Hematopoietic multipotent progenitor cell treated with erythropoietin and hydrocortisone succinate and interleukin-3 and kit ligand, for 15 days (in vitro differentiated cells): ENCODE measurements at regions not wholly inside any gene's neighbourhood (a gene's known extent, or its start where the extent isn't known, plus 50 kb on each side); places are given as distances from the start of the nearest gene placed in this dataset.

Source experiments
- DNase-seq: peaks from one replicate; pipeline ENCODE4 v3.0.0-alpha.2; 2015; ENCODE audit warnings: low spot score

DNA sequence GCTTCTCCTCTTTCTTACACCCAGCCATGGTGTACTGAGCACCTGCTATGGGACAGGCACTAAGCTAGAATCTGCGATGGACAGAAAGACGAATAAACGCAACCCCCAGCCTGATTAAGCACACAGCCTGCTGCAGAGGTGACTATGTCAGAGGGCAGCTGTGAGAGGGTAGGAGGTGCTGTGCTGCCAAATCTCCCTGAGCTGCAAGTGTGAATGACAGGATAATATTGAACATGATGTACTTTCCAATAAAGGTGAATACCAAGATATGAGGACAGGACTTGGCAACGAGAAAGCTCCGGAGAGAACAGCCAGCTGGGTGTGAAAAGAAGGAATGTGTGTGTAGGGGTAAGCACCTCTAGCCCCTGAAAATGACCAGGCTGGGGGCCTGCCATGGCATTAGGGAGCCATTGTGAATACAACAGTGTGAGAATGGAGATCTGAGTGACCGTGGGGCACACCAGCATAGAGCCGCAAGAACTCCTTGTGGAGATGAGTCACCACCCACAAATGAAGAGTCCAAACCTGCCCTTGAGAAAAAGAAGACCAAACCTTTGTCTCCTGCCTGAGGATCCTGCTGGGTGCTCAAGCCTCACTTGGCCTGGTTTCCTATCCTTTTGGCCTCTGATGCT, 83.0 kb upstream of the ATF3 start:
- no peak for DNase-seq

DNA sequence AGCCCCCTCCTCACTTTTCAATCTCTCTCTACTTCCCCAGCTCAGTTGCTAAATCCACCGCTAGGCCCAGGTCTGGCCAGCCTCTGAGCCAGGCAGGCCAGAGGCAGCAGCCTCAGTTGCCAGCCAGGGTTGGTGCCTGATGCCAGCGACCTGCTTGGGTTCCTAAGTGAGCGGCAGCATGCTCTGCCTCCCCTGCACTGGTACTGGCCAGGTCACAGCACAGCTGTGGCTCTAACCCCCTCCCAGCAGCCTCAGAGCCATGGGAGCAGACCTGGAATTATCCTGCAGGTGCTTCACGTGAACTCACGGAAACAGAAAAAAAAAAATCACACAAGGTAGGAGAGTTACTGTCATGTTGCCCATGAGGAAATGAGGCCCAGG, 82.5 kb upstream of the ATF3 start:
- DNase-seq, result no peak

DNA sequence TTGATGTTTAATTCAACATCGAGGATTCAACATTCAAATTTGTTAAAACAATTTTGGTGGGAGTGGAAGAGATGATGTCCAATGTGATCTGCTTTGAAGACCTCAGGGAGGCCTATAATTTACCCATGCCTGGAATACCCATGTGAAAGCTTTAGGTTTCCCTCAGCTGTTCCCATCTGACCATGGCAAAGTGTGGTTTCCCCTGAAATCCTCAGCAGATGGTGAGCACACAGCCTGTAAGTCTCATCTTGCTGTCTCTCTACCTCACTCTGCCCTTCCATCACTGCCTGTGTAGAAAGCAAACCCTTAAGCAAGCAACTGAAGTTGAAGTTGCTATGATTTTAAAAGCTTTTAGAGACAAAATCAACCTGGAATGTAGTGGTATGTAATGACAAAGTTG, 80.1 kb upstream of the ATF3 start:
- no peak for DNase-seq

DNA sequence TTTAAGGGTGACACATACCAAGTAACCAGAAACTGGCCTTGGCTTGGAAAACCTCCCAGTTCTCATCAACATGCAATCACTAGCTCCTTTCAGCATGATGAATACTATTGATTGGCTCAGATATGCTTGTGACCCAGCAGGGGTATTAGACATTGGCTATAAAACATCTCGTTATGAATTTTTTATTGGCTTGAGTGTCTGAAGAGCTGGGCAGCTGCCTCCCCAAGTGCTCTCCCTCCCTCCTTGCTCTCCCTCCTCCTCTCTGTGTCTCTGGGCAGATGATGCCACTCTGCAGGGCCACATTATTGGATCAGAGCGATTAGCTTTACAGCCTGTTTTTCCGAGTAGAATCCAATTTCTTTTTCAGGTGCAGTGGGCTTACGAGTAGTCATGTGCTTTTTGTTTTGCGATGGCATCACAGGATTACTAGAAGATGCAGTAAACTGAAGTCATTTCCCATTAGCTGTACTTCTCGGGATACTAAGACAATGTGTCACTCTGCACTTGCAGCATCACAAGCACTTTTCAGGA, 79.3 kb upstream of the ATF3 start:
- no peak for DNase-seq

DNA sequence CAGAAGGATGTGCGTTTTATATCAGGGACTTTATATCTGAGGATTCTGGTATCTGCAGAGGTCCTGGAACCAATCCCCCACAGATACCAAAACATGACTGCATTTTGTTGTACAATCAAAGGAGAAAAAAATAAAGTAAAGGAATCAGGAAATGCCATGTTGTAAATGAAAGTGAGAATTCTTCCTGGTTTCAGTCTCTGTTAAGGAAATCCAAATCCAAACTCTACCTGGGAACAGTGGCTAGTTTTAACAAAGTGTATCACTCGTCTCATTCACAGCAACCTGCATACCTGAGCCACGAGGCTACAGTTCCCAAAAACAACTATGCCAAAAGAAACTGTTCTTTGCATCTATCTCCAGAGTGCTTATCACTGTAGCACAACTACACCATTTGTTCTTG, 77.3 kb upstream of the ATF3 start:
- DNase-seq, result no peak

DNA sequence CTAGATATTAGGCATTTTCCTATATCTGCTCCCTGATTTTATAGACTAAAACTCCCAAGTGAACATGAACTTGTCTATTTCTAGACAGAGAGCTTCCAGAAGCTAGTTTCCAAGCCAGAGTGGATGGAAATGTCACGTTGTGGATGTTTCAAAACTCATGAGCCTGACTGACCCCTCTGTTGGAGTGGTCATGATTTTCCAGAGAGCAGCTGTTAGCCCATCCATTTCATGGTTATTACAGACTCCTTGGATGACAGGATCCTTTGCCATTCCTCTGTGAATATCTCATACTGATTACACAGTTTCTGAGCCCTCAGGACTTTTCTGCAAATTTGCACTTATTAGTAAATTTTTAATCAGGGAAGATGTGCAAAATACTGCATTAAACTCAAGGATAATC, 76.8 kb upstream of the ATF3 start:
- DNase-seq, result no peak

DNA sequence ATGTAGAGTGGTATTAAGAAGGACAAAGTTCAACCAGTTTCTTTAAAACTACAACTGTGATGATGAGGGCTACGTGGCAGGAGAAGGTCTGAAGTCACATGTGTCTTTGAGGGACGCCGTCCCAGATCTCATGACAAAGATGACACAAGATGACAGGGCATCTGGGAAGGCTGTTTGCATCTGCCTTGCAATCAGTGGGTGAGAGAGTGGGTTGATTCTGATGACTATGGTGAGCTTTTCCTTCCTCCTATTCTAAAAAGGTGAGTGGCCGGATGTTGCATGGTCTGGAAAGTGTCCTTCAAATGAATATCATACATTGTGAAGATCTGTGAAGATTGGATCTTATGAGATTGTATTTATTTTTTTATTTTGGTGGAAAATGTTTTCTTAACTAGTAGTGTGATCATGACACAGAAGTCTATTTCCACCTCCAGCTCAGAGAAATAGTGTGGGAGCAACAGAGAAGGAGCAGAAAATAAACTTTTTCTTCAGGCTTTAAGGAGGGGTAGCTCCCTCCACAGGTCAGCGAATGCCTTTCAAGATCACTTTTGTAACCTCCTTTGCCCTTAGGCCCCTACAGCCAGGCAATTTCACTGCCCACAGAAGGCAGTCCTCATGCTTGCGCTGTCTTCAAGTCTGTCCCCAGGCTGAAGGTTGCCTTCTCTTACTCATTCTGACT, 76.0 kb upstream of the ATF3 start:
- DNase-seq, result no peak

DNA sequence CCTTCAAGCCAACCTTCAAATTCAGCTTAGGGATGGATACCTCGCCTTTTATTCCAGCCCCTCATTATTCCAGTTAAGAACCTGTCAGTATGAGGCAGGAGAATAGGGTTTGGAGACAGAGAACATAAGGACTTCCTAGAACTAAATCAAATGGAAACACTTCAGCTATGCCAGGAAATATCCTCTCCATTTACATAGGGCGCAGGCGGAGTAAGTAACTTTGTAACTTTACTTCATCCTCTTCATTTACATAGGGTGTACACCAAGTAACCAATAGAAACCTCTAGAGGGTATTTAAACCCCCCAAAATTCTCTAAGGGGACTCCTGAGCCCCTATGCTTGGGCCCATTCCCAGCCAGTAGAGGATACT, 75.4 kb upstream of the ATF3 start:
- DNase-seq, result no peak

DNA sequence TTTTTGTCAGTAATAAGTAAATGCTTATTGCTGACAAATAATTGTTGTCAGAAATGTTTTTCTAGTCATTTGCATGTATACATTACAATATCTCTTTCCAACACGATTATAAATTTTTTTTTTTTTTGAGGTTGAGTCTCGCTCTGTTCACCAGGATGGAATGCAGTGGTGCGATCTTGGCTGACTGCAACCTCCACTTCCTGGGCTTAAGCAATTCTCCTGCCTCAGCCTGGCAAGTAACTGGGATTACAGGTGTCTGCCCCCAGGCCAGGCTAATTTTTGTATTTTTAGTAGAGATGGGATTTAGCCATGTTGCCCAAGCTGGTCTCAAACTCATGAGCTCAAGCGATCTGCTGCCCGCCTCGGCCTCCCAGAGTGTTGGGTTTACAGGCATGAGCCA, 72.0 kb upstream of the ATF3 start:
- DNase-seq, result no peak

DNA sequence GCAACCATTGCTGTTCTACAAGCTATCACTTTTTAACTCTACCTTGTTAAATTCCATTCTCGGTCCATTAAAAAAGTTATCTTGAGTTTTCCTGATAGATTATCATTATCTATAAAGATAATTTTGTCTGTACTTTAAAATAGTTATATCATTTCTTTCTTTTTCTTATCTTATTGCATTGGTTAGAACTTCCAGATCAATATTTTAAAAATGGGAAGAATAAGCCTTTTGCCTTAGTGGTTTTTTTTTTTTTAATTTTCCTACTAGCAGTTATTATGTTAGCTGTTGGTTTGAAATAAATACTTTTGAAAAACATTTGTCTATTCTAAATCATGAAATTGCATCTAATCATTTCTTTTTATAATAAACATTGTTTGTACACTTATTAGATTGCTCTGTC, 71.0 kb upstream of the ATF3 start:
- no peak for DNase-seq

DNA sequence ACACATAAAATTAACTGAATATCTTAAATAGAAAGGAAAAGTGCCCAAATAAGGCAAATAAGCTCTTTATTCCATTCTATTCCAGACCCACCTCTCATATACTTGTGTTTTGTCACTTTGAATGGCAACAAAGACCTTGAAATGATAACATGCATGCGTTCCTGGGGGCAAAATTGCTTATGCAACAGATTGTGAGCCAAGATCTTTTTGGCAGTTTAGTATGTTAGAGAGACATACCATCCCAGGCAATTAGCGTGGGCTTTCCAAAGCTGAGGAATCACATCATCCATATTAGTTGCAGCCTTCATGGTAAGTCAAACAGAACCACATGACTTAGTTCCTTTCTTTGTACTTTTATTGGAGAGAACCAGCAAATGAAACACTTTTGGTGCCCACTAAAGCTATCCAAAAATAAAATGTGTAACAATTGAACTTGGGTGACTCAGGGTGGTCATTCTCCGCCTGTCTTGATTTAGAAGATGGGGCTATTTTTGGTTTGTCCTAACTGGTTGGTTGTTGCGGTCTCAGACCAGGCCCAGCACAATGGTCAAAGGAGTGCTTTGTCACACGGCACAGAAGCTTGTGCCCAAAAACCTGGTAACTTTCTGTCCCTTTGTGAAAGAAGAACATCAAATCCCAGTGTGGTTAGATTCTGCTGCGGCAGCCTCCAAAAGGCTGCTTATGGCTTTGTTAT, 68.7 kb upstream of the ATF3 start:
- DNase-seq, result no peak

DNA sequence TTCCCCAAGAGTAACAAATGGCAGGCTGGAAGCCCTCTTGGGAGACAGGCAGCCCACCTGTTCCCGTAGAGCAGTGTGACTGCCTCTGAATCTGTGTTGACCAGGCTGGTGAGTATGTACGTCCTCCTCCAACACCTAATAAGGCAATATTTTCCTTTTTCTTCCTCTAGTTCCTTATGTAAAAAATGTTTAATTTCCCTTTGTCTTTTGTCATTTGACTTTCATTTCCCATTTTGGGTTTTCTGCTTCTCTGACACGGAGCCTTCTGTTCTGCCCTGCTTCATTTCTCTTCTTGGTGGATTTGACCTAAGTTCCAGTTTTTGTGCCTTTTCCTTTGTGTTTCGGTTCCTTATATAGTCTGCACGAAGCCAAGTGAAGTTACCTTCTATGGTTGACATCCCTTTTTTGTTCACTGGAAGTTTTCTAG, 65.8 kb upstream of the ATF3 start:
- DNase-seq, result no peak

DNA sequence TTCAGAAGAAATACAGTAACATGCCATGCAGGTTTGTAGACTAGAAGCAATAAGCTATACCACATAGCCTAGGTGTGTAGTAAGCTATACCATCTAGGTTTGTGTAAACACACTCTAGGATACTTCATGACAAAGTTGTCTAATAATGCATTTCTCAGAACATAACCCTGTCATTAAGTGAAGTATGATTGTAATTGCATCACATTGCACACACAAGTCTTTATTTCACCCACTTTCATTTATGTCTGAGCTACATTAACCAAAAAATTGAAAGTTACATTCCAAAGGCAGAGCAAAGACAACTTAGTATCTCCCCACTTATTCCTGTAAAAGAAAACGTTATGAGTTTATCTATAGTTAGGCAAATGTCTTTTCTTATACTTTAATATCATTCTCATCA, 64.5 kb upstream of the ATF3 start:
- no peak for DNase-seq

DNA sequence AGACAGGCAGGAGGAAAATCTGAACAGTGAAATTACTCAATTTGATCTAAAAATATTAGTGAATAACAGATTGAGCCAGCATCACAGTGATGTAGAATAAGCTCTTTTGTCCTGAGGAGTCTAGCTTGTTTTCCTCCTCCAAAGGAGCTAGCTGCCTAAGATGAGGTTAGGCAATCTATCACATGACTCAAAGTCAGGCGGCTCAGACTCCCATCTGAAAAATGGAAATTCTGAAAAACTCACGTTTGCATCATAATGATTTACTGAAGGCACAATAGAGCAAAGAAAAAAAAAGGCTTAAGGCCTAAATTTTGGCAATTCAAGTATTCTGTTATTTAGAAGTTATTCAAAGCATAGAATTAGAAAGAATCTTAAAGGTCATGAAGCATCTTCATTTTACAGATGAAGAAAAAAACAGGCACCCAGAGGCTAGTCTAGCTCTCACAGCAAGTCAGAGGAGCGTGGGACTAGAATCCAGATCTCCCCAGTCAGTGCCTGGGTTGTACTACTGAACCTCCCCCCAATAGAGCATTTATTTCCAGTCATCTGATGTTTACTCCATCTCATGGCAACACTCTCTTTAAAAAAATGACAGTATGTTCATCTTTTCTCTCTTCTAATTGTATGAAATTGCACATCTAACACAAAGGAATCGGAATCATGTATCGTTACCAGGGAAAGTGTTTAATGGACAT, 62.5 kb upstream of the ATF3 start:
- DNase-seq, result no peak

DNA sequence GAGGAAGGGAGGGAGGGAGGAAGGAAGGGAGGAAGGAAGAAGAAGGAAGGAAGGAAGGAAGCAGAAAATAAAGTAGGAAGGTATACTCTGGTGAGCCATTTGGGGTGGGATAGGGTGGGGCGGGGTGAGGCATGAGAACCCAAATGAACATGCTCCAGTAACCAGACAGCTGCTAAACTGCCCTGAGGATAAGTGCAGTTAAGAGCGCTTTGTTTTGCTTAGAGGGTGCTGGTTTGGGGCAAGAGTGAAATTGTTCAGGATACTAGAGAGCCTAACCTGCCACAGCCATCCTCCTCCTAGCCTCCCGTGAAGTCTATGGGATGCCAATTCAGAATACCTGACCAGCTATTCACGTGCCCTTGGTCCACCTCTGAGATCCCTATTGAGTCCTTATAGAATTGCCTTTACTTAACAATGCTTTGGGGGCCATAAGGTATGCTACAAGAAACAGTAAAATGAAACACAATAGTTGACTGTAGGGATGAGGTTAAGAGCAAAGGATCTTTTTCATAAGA, 59.0 kb upstream of the ATF3 start:
- no peak for DNase-seq

DNA sequence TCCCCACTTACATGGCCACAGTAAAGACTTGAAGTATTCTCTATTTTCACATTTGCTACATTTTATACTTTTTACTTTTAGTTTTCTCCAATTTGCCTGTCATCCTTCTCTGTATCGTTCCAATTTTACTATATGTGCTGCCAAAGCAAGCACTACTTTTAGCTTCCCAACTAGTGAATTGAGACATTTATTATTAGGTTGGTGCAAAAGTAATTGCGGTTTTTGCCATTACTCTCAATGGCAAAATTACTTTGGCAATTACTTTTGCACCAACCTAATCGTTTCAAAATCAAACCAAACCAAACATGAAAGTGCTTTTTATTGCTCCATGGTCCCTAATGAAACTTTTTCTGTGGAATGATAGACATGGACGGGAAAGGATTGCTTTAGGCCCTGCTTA, 56.6 kb upstream of the ATF3 start:
- DNase-seq, result no peak

DNA sequence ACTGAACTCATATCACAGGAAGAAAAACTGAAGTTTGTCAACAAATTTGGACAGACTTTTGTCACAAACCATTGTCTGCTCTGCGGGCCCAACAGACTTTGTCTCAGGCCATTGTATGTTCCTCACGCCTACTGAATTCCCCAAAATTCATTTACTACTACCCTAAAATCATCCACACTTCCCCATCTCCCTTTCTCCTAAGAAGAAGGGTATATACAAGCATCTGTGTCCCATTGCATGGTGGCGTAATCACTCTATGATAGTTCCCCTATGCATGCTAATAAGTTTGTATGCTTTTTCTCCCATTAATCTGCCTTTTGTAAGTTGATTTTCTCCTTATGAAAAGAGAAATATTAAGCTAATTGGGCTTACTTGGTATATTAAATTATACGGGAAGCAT, 54.9 kb upstream of the ATF3 start:
- no peak for DNase-seq

DNA sequence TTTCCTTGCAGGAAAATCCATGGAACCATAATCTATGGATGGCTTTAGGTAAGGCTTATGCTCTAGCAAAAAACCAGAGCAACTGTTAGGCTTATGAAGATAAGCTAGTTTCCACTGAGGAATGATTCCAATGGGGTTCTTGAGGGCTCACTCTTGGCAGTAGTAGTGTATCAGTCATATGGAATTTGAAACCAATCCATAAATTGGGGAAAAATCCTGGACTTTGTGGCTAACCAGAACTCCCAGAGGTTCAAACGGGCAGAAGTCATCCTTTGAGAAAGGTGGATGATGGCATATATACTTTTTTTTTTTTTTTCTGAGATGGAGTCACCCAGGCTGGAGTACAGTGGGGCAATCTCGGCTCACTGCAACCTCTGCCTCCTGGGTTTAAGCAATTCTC, 54.2 kb upstream of the ATF3 start:
- DNase-seq, result no peak

DNA sequence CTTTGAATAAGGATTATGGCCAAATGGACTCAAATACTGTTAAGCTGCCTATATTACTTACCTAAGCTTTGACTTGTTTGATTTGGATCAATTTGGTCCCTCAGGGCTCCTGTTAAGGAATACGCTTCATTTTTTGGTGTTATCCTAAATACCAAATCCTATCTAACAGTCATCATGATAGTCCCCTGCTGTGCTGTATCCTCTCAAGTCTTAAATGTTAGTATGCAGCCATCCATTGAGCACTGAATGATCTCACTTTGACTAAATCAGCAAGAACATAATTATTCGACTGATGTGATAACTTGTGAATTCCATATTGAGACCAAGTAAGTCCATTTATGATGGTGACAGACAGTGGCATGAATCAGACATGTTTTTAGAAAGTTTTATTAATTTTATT, 53.1 kb upstream of the ATF3 start:
- no peak for DNase-seq

DNA sequence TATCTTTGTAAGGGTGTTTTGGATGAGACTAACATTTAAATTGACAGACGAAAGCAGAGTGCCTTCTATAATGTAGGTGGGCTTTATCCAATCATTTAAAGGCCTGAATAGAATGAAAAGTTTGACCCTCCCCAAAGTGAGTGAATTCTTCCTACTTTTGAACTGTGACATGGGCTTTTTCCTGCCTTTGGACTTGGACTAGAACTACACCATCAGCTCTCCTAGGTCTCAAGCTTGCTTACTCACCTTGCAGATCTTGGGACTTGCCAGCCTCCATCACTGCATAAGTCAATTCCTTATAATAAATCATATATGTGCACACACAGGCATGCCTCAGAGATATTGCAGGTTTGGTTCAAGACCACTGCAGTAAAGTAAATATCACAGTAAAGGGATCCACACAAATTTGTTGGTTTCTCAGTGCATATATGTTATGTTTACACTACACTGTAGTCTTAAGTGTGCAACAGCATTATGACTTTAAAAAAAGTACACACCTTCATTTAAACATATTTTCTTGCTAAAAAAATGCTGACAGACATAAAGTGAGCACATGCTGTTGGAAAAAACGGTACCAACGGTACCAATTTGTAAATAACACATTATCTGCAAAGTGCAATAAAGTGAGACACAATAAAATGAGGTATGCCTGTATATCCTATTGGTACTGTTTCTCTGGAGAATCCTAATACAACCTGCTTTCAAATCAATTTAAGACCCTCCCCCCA, 51.6 kb upstream of the ATF3 start:
- DNase-seq, result no peak

DNA sequence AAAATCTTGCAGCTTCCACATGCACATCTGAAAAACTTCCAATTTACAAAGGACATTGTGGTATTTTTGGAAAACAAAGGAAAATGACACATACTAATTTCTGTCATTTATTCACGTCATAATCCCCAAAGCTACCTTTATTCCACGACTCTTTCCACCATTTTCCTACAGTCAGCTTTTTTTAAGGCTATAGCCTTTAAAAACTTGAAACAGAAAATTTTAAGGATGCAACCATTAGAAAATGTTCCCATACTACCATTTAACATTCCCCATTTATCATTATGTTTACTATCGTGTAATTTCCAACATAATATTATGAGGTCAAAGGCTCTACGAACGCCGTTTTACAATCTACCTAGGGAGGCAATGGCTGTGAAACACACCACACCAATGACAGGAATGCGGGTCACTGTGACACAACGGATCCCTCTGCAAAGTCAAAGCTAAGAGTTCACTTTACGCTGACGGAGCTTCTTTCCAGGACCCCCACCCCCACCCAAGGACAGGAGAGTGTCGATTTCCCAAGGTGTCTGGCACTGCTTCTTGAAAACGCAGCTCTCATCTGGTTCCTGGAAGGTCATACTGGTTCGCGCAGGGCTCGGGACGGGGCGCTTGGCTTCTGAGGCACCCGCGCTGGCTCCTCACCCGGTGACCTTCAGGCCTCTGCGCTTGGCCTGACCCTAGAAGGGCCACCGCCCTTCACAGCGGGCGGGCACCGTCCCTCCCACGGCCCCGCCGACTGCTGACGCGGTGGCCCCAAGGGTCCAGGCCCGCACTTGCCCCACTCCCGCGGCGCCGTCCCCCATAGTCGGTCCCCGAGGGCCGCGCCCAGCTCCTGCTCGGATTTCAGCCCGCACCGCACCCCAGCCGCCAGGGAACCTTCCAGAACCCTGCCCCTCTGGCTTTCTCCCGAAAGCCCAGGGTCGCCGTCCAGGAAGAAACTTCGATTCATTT, 50.5 kb upstream of the ATF3 start:
- peak; percentile 33 for DNase-seq
